ENCODE measurements at regions not wholly inside any gene's neighbourhood (a gene's known extent, or its start where the extent isn't known, plus 50 kb on each side); places are given as distances from the start of the nearest gene placed in this dataset.
A peak's percentile ranks its signal among the peaks of the same experiment; 100 is the strongest.
"Not testable (repeated sequence)": the region's sequence is repeated elsewhere in the genome, so short reads cannot be mapped to it uniquely, and the experiment has no call there.

DNA sequence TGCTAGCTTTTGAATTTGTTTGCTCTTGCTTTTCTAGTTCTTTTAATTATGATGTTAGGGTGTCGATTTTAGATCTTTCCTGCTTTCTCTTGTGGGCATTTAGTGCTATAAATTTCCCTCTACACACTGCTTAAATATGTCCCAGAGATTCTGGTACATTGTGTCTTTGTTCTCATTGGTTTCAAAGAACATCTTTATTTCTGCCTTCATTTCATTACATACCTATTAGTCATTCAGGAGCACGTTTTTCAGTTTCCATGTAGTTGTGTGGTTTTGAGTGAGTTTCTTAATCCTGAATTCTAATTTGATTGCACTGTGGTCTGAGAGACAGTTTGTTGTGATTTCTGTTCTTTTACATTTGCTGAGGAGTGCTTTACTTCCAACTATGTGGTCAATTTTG, 51.2 kb upstream of the MB21D2 start:
- peak; percentile 64 for DNase-seq (ENCODE audit: low read depth, low spot score)
- H3K4me3 ChIP-seq (ENCODE audit: low read depth, low read length); in situ Hi-C loops (cut with HindIII; ENCODE audit: low sequenced_read_pairs): not testable (repeated sequence)

DNA sequence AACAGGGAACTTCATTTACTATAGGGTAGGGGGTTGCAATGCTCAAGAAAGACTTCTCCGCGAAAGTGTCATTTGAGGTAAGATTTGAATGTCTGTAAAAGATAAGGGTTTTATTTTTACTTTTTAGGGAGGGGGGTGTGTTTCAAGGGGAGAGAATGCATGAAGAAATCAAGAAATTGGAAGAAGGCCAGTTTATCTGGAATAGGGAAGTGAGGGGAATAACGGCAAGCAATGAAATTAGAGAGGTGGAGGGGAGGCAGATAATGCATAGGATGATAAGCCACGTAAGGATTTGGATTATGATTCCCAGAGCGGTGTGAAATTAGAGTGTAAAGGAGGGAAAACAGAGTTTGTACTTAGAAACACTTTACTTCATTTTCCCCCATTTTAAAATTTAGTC, 63.0 kb upstream of the MB21D2 start:
- TF ChIP-seq, protein P1, sequence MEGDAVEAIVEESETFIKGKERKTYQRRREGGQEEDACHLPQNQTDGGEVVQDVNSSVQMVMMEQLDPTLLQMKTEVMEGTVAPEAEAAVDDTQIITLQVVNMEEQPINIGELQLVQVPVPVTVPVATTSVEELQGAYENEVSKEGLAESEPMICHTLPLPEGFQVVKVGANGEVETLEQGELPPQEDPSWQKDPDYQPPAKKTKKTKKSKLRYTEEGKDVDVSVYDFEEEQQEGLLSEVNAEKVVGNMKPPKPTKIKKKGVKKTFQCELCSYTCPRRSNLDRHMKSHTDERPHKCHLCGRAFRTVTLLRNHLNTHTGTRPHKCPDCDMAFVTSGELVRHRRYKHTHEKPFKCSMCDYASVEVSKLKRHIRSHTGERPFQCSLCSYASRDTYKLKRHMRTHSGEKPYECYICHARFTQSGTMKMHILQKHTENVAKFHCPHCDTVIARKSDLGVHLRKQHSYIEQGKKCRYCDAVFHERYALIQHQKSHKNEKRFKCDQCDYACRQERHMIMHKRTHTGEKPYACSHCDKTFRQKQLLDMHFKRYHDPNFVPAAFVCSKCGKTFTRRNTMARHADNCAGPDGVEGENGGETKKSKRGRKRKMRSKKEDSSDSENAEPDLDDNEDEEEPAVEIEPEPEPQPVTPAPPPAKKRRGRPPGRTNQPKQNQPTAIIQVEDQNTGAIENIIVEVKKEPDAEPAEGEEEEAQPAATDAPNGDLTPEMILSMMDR (IDR thresholded peaks at IDR 0.05; ENCODE audit: low read depth, low read length), result no peak
- no peak for DNase-seq (ENCODE audit: low read depth, low spot score)
- H3K4me3 ChIP-seq (ENCODE audit: low read depth, low read length), result no peak overlapping the region
- in situ Hi-C loops (cut with HindIII; ENCODE audit: low sequenced_read_pairs), result no loop called here

DNA sequence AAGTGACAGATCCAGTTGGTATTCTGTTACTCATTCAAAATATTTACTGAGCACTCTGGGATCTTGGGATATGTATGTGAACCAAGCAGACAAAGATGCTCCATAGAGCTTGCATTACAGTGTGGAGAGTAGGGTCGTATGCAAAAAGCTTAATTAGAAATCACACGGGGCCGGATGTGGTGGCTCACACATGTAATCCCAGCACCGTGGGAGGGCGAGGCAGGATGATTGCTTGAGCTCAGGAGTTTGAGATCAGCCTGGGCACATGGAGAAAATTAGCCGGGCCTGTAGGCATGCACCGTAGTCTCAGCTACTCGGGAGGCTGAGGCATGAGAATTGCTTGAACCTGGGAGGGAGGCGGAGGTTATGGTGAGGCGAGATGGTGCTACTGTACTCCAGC, 68.7 kb upstream of the MB21D2 start:
- H3K4me3 ChIP-seq (ENCODE audit: low read depth, low read length), result no peak overlapping the region
- TF ChIP-seq, protein P1 (IDR thresholded peaks at IDR 0.05; ENCODE audit: low read depth, low read length), result no peak
- DNase-seq (ENCODE audit: low read depth, low spot score), result no peak
- in situ Hi-C loops (cut with HindIII; ENCODE audit: low sequenced_read_pairs), result no loop called here

DNA sequence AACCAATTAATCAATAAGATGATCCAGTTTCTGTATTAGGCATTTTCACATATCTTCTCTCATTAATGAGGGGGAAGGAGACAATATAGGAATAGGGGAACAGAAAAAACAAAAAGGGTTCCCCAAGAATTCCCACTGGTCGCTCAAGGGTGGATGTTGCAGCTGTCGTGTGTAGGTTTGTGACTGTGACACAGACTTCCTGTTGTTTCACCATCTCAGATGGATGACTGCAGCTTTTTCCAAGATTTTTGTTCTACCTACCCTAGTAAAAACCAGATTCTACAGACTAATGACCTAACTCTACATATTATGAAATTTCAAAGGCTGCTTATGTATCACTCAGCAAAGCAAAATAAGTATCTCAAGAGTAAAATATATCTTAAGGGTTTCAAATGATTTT, 73.7 kb upstream of the MB21D2 start:
- DNase-seq (ENCODE audit: low read depth, low spot score), result no peak
- no peak overlapping the region for H3K4me3 ChIP-seq (ENCODE audit: low read depth, low read length)
- in situ Hi-C loops (cut with HindIII; ENCODE audit: low sequenced_read_pairs), result no loop called here
- TF ChIP-seq, protein P1 (IDR thresholded peaks at IDR 0.05; ENCODE audit: low read depth, low read length), result no peak

DNA sequence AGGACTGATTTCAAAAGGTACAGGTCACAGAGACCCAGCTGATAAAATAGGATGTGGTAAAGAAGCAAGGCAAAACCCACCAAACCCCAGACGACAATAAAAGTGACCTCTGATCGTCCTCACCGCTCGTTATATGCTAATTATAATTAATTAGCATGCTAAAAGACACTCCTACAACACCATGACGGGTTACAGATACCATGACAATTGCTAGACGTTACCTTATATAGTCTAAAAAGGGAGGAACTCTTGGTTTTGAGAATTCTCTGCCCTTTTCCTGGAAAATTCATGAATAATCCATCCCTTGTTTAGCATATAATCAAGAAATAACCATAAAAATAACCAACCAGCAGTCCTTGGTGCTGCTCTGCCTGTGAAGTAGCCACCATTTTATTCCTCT, 74.7 kb upstream of the MB21D2 start:
- in situ Hi-C loops (cut with HindIII; ENCODE audit: low sequenced_read_pairs), result no loop called here
- H3K4me3 ChIP-seq (ENCODE audit: low read depth, low read length), result no peak overlapping the region
- DNase-seq (ENCODE audit: low read depth, low spot score), result no peak
- TF ChIP-seq, protein P1 (IDR thresholded peaks at IDR 0.05; ENCODE audit: low read depth, low read length), result no peak

DNA sequence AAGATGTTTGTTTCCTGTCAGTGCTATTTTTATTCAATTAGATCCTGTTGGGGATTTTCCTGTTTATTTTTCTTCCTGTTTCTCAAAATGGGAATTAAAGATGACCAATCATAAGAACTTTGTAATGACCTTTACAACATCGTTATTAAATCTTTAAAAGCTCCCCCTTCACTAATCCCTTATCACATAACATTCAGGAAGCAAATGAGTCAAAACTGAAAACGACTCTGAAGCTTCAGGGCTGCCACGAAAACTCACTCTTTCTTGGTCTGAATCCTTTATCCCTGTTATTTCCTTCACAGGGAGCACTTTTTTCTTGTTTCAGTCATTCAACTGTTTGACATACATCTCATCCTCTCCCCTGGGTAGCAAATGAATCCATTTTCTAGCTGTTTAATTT, 75.8 kb upstream of the MB21D2 start:
- H3K4me3 ChIP-seq (ENCODE audit: low read depth, low read length), result no peak overlapping the region
- TF ChIP-seq, protein P1 (IDR thresholded peaks at IDR 0.05; ENCODE audit: low read depth, low read length), result no peak
- DNase-seq (ENCODE audit: low read depth, low spot score), result no peak
- in situ Hi-C loops (cut with HindIII; ENCODE audit: low sequenced_read_pairs), result no loop called here

DNA sequence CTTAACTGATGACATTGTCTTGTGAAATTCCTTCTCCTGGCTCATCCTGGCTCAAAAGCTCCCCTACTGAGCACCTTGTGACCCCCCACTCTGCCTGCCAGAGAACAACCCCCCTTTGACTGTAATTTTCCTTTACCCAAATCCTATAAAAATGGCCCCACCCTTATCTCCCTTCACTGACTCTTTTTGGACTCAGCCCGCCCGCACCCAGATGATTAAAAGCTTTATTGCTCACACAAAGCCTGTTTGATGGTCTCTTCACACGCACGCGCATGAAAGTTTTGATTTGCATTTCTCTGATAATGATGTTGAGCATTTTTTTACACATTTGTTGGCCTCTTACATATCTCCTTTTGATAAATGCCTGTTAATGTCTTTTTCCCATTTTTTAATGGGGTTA, 83.5 kb upstream of the MB21D2 start:
- H3K4me3 ChIP-seq (ENCODE audit: low read depth, low read length); in situ Hi-C loops (cut with HindIII; ENCODE audit: low sequenced_read_pairs): not testable (repeated sequence)

DNA sequence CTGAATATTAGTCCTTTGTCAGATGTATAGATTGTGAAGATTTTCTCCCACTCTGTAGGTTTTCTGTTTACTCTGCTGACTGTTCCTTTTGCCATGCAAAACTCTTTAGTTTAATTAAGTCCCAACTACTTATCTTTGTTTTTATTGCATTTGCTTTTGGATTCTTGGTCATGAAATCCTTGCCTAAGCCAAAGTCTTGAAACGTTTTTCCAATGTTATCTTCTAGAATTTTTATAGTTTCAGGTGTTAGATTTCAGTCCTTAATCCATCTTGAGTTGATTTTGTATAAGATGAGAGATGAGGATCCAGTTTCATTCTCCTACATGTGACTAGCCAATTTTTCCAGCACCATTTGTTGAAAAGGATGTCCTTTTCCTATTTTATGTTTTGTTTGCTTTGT, 86.0 kb upstream of the MB21D2 start:
- H3K4me3 ChIP-seq (ENCODE audit: low read depth, low read length); in situ Hi-C loops (cut with HindIII; ENCODE audit: low sequenced_read_pairs); DNase-seq (ENCODE audit: low read depth, low spot score): not testable (repeated sequence)

More for the DNA sequence above, 83.5 kb upstream of the MB21D2 start:
- DNase-seq (ENCODE audit: low read depth, low spot score), result not testable (repeated sequence)
